ENCODE measurements at regions not wholly inside any gene's neighbourhood (a gene's known extent, or its start where the extent isn't known, plus 50 kb on each side); places are given as distances from the start of the nearest gene placed in this dataset.

DNA sequence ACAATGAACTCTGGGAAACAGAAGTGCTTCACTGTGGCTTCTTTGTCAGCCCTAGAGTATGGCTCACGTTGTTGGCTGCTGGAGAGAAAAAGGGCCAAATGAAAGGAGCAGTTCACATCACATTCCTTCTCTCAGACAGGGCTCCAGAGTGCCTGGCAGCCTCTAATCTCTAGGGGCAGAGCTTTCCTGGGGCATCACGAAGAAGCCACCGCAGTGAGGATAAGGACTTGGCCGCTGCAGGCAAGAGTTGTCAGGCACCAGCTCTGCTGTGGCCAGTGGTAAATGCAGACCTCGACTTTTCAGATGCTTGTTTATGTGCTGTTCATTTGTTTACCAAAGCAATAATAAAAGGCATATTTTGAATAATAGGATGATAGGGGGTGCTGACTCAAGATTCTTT, 227.2 kb downstream of the ICE1 start:
- Histone ChIP-seq H3K27me3 (ENCODE audit: low read length) (peaks cover 94% of the 10 kb centered on the region), H4K20me1 (ENCODE audit: low read length) (no peaks in the 10 kb centered on the region), H3K4me2 (ENCODE audit: low read length) (no peak overlapping the region), H3K27ac (ENCODE audit: low read length) (no peak overlapping the region), H3K79me2 (ENCODE audit: low read length) (no peaks in the 10 kb centered on the region), H3K9me2 (replicated peaks; ENCODE audit: low read length) (no peaks in the 10 kb centered on the region), H2AFZ (ENCODE audit: low read length) (no peak overlapping the region), H3K9me3 (ENCODE audit: low read length) (no peaks in the 10 kb centered on the region), H3K4me3 (ENCODE audit: low read length) (no peak overlapping the region), H3K4me1 (ENCODE audit: insufficient read depth, low read length) (no peaks in the 10 kb centered on the region), H3K36me3 (ENCODE audit: low read depth, low read length) (no peaks in the 10 kb centered on the region), H3K9ac (ENCODE audit: low read length) (no peak overlapping the region), H3F3A (ENCODE audit: low read length, unreplicated experiment) (no peaks in the 10 kb centered on the region)
- intact Hi-C loops (cut with micrococcal nuclease), result no loop called here
- TF ChIP-seq CTCF (conservative IDR thresholded peaks at IDR 0.05; ENCODE audit: low read depth, low read length), result no peak
- TF ChIP-seq EZH2phosphoT487 (IDR thresholded peaks at IDR 0.05; ENCODE audit: borderline replicate concordance, low read length), result no peak
- no peak for TF ChIP-seq EZH2 (IDR thresholded peaks at IDR 0.05; ENCODE audit: low read length, unreplicated experiment)
- no peak for ATAC-seq
- POLR2A ChIA-PET (ENCODE audit: unreplicated experiment), result no interaction called here
- CTCF ChIA-PET, result no interaction called here
- DNase-seq, result no peak
- BruUV-seq (replicated peaks), result no TSS peak

DNA sequence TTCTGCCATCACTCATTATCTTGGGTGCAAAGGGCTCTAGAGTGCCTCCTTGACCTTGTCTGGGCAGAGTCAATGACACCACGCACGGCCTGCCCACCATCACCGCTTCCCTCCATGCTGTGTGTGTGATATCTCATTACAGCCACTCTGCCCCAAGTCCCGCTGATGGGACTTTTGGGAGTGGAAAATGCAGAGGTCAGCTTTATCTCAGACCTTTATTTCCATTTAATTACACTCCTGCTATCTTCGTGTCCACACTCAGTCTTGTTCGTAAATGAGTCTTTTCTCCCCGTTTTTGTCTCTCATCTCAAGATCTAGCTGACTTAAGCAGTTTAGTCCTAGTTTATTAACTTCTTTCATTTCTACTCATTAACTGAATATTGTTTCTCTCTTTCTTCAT, 226.2 kb downstream of the ICE1 start:
- ChIA-PET POLR2A (ENCODE audit: unreplicated experiment) (no interaction called here), CTCF (no interaction called here)
- intact Hi-C loops (cut with micrococcal nuclease), result no loop called here
- H3K4me2 ChIP-seq (ENCODE audit: low read length), result no peak overlapping the region
- no peak overlapping the region for H2AFZ ChIP-seq (ENCODE audit: low read length)
- no peak overlapping the region for H3K4me3 ChIP-seq (ENCODE audit: low read length)
- H4K20me1 ChIP-seq (ENCODE audit: low read length), result no peaks in the 10 kb centered on the region
- BruUV-seq (replicated peaks), result no TSS peak
- no peaks in the 10 kb centered on the region for H3K36me3 ChIP-seq (ENCODE audit: low read depth, low read length)
- H3K27ac ChIP-seq (ENCODE audit: low read length), result no peak overlapping the region
- H3K27me3 ChIP-seq (ENCODE audit: low read length), result peaks cover 95% of the 10 kb centered on the region
- TF ChIP-seq EZH2phosphoT487 (IDR thresholded peaks at IDR 0.05; ENCODE audit: borderline replicate concordance, low read length) (no peak), CTCF (conservative IDR thresholded peaks at IDR 0.05; ENCODE audit: low read depth, low read length) (no peak), EZH2 (IDR thresholded peaks at IDR 0.05; ENCODE audit: low read length, unreplicated experiment) (no peak)
- no peaks in the 10 kb centered on the region for H3F3A ChIP-seq (ENCODE audit: low read length, unreplicated experiment)
- no peak for ATAC-seq
- H3K9me3 ChIP-seq (ENCODE audit: low read length), result no peaks in the 10 kb centered on the region
- no peak overlapping the region for H3K9ac ChIP-seq (ENCODE audit: low read length)
- H3K9me2 ChIP-seq (replicated peaks; ENCODE audit: low read length), result no peaks in the 10 kb centered on the region
- H3K79me2 ChIP-seq (ENCODE audit: low read length), result no peaks in the 10 kb centered on the region
- H3K4me1 ChIP-seq (ENCODE audit: insufficient read depth, low read length), result no peaks in the 10 kb centered on the region
- DNase-seq, result no peak

DNA sequence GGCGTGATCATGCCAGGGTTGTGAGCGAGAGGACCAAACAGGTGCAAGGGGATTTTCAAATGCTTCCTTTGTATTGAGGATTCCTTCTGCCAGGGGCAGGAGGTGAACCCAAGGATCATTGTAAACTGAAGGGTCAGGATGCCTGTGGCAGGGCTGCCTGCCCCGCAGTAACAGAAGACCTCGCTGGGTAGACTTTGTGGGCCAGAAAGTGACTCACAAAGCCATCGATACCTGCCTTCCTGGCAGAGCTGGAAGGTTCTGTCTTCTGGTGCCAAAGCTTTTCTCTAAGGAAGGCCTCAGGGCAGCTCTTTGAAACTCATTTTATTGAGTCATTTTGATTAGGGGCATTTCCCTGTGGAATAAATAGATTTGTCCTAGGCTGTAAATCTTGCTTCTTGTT, 223.4 kb downstream of the ICE1 start:
- intact Hi-C loops (cut with micrococcal nuclease), result no loop called here
- ChIA-PET CTCF (no interaction called here), POLR2A (ENCODE audit: unreplicated experiment) (no interaction called here)
- no TSS peak for BruUV-seq (replicated peaks)
- H3K9ac ChIP-seq (ENCODE audit: low read length), result no peak overlapping the region
- no peak overlapping the region for H3K27ac ChIP-seq (ENCODE audit: low read length)
- TF ChIP-seq EZH2phosphoT487 (IDR thresholded peaks at IDR 0.05; ENCODE audit: borderline replicate concordance, low read length) (no peak), CTCF (conservative IDR thresholded peaks at IDR 0.05; ENCODE audit: low read depth, low read length) (no peak), EZH2 (IDR thresholded peaks at IDR 0.05; ENCODE audit: low read length, unreplicated experiment) (no peak)
- H3K9me3 ChIP-seq (ENCODE audit: low read length), result no peaks in the 10 kb centered on the region
- H3K27me3 ChIP-seq (ENCODE audit: low read length), result peaks cover 97% of the 10 kb centered on the region
- ATAC-seq, result no peak
- no peaks in the 10 kb centered on the region for H3K79me2 ChIP-seq (ENCODE audit: low read length)
- no peaks in the 10 kb centered on the region for H3K4me1 ChIP-seq (ENCODE audit: insufficient read depth, low read length)
- peak; percentile 75 for DNase-seq
- no peaks in the 10 kb centered on the region for H3K9me2 ChIP-seq (replicated peaks; ENCODE audit: low read length)
- H4K20me1 ChIP-seq (ENCODE audit: low read length), result no peaks in the 10 kb centered on the region
- H2AFZ ChIP-seq (ENCODE audit: low read length), result no peak overlapping the region
- no peak overlapping the region for H3K4me3 ChIP-seq (ENCODE audit: low read length)
- H3K36me3 ChIP-seq (ENCODE audit: low read depth, low read length), result no peaks in the 10 kb centered on the region
- H3K4me2 ChIP-seq (ENCODE audit: low read length), result no peak overlapping the region
- no peaks in the 10 kb centered on the region for H3F3A ChIP-seq (ENCODE audit: low read length, unreplicated experiment)

Data from PC-3 (cell line).